SK-N-SH (cell line): ENCODE measurements at regions not wholly inside any gene's neighbourhood (a gene's known extent, or its start where the extent isn't known, plus 50 kb on each side); places are given as distances from the start of the nearest gene placed in this dataset.

ENCODE experiments used
- CTCF ChIA-PET: fragments of 300-600, 350-600 bp; formaldehyde crosslinking; extraction: SDS; loops from one replicate; lab custom pipeline; 2021; lab: Yijun Ruan, JAX
- POLR2A ChIA-PET: fragments of 350-600 bp; sonication (Branson Sonifier 250); formaldehyde crosslinking; extraction: SDS; loops from one replicate; lab custom pipeline; 2020; ENCODE audit warnings: antibody characterized with exemption, inconsistent platforms; lab: Yijun Ruan, JAX
- DNase-seq: peaks from one replicate; pipeline ENCODE4 v3.0.0; 2012
- H2AFZ ChIP-seq: fragments of 200-600 bp; sonication (generic); 2 replicates; pipeline ENCODE4 v1.8.1; 2016; ENCODE audit warnings: antibody characterized with exemption, mild to moderate bottlenecking, low read depth
- H3F3A ChIP-seq: fragments of 200-600 bp; sonication (generic); replicated peaks from 2 replicates; pipeline ENCODE3; 2016; ENCODE audit warnings: antibody characterized with exemption, mild to moderate bottlenecking; ENCODE audit not compliant: insufficient read depth
- H3K27ac ChIP-seq, 2 experiments: fragments of 200-500 bp in 1 of 2; fragments of 200-600 bp in 1 of 2; sonication (Bioruptor generic) in 1 of 2; sonication (generic), shearing (Covaris generic) in 1 of 2; 2 replicates each; pipeline versions ENCODE4 v1.5.1 to v1.6.1; 2014 to 2016; ENCODE audit warnings: low read depth in 2 of 2, inconsistent platforms in 1 of 2, low read length in 1 of 2, mild to moderate bottlenecking in 1 of 2, mixed read lengths in 1 of 2
- H3K27me3 ChIP-seq: fragments of 200-600 bp; sonication (generic), shearing (Covaris generic); 2 replicates; pipeline ENCODE4 v1.6.1; 2016; ENCODE audit warnings: mixed run types; ENCODE audit not compliant: insufficient read depth
- H3K36me3 ChIP-seq, 2 experiments: fragments of 200-500 bp in 1 of 2; fragments of 200-600 bp in 1 of 2; sonication (Bioruptor generic) in 1 of 2; sonication (generic) in 1 of 2; replicated peaks in 1 of 2; 2 replicates each; pipeline versions ENCODE3 to v1.5.1; 2014 to 2016; ENCODE audit warnings: low read length in 1 of 2, mild to moderate bottlenecking in 1 of 2; ENCODE audit not compliant: insufficient read depth in 2 of 2, control insufficient read depth in 1 of 2
- H3K4me1 ChIP-seq, 2 experiments: fragments of 200-500 bp in 1 of 2; fragments of 200-600 bp in 1 of 2; sonication (Bioruptor generic) in 1 of 2; sonication (generic), shearing (Covaris generic) in 1 of 2; 2 replicates each; pipeline versions ENCODE4 v1.5.1 to v1.6.1; 2014 to 2016; ENCODE audit warnings: low read depth in 1 of 2, low read length in 1 of 2, mixed run types in 1 of 2; ENCODE audit not compliant: insufficient read depth in 2 of 2, control insufficient read depth in 1 of 2
- H3K4me2 ChIP-seq: fragments of 200-600 bp; sonication (generic), shearing (Covaris generic); 2 replicates; pipeline ENCODE4 v1.6.1; 2017; ENCODE audit warnings: mixed run types
- H3K4me3 ChIP-seq, 2 experiments: fragments of 200-500 bp in 1 of 2; fragments of 200-600 bp in 1 of 2; sonication (Bioruptor generic) in 1 of 2; sonication (generic), shearing (Covaris generic) in 1 of 2; 2 replicates each; pipeline versions ENCODE4 v1.5.1 to v1.8.1; 2014 to 2016; ENCODE audit warnings: low read depth in 2 of 2, inconsistent platforms in 1 of 2, low read length in 1 of 2, mild to moderate bottlenecking in 1 of 2, mixed read lengths in 1 of 2, moderate library complexity in 1 of 2
- H3K79me2 ChIP-seq: fragments of 200-600 bp; sonication (generic); 2 replicates; pipeline ENCODE4 v1.8.1; 2017; ENCODE audit warnings: mild to moderate bottlenecking; ENCODE audit not compliant: insufficient read depth
- H3K9ac ChIP-seq: fragments of 200-600 bp; sonication (generic); 2 replicates; pipeline ENCODE4 v1.6.1; 2017; ENCODE audit warnings: mixed run types
- H3K9me2 ChIP-seq: fragments of 200-600 bp; sonication (generic); 2 replicates; pipeline ENCODE4 v1.6.1; 2017; ENCODE audit warnings: mixed run types
- H3K9me3 ChIP-seq: fragments of 200-600 bp; sonication (generic); 2 replicates; pipeline ENCODE4 v1.6.1; 2017; ENCODE audit warnings: mixed run types, mild to moderate bottlenecking, moderate library complexity
- H4K20me1 ChIP-seq: fragments of 200-600 bp; sonication (generic); 2 replicates; pipeline ENCODE4 v1.6.1; 2017; ENCODE audit warnings: mild to moderate bottlenecking, mixed run types; ENCODE audit not compliant: insufficient read depth
- CTCF ChIP-seq: fragments of 200-600 bp; sonication (generic); IDR thresholded peaks from 2 replicates; pipeline ENCODE4 v1.6.1; 2017; ENCODE audit warnings: antibody characterized with exemption, mild to moderate bottlenecking, moderate library complexity
- ELF1 ChIP-seq: IDR thresholded peaks from 2 replicates; pipeline ENCODE4 v1.4.0; 2012
- EZH2phosphoT487 ChIP-seq: fragments of 200-600 bp; sonication (generic); IDR thresholded peaks from 2 replicates; pipeline ENCODE4 v1.6.1; 2017; ENCODE audit warnings: low read depth, mixed run types, mild to moderate bottlenecking, antibody characterized with exemption, moderate library complexity, borderline replicate concordance
- GABPA ChIP-seq: IDR thresholded peaks from 2 replicates; pipeline ENCODE4 v1.4.0; 2012; ENCODE audit warnings: low read depth, mild to moderate bottlenecking
- GATA2 ChIP-seq: sonication (generic); formaldehyde crosslinking; IDR thresholded peaks from 2 replicates; pipeline ENCODE4 v1.5.0; 2020; ENCODE audit warnings: mild to moderate bottlenecking, missing genetic modification reagents
- JUND ChIP-seq: IDR thresholded peaks from 2 replicates; pipeline ENCODE4 v1.4.0; 2012
- MEF2A ChIP-seq: IDR thresholded peaks from 2 replicates; pipeline ENCODE4 v1.4.0; 2012; ENCODE audit warnings: low read depth, borderline replicate concordance
- MXI1 ChIP-seq: IDR thresholded peaks from 2 replicates; pipeline ENCODE4 v1.6.1; 2012; ENCODE audit warnings: mild to moderate bottlenecking, low read depth, low read length, improper control_type of control experiment
- NFIC ChIP-seq: IDR thresholded peaks from 2 replicates; pipeline ENCODE4 v1.4.0; 2012; ENCODE audit warnings: borderline replicate concordance
- PBX3 ChIP-seq: IDR thresholded peaks from 2 replicates; pipeline ENCODE4; 2012
- POLR2AphosphoS5 ChIP-seq: IDR thresholded peaks from 2 replicates; pipeline ENCODE4 v1.6.1; 2012; ENCODE audit warnings: low read depth, low read length
- RXRA ChIP-seq: IDR thresholded peaks from 2 replicates; pipeline ENCODE4 v1.4.0; 2012; ENCODE audit warnings: low read depth, mild to moderate bottlenecking, borderline replicate concordance
- SIN3A ChIP-seq: IDR thresholded peaks from 2 replicates; pipeline ENCODE4 v1.6.1; 2012; ENCODE audit warnings: low read depth, mild to moderate bottlenecking, low read length, moderate library complexity, borderline replicate concordance
- SMC3 ChIP-seq: IDR thresholded peaks from 2 replicates; pipeline ENCODE4 v1.6.1; 2012; ENCODE audit warnings: low read depth, low read length, improper control_type of control experiment
- TCF12 ChIP-seq: IDR thresholded peaks from 2 replicates; pipeline ENCODE4 v1.4.0; 2012
- TEAD4 ChIP-seq: IDR thresholded peaks from 2 replicates; pipeline ENCODE4 v1.4.0; 2012; ENCODE audit warnings: mild to moderate bottlenecking, borderline replicate concordance; ENCODE audit not compliant: insufficient read depth
- USF2 ChIP-seq: fragments of 150-350 bp; IDR thresholded peaks from 2 replicates; pipeline ENCODE4 v1.6.1; 2017; ENCODE audit warnings: antibody characterized with exemption, low read length, low read depth, borderline replicate concordance
- YY1 ChIP-seq: IDR thresholded peaks from 2 replicates; pipeline ENCODE4 v1.4.0; 2012; ENCODE audit warnings: low read depth, mild to moderate bottlenecking
- ZBTB33 ChIP-seq: IDR thresholded peaks from 2 replicates; pipeline ENCODE4 v1.4.0; 2012; ENCODE audit warnings: low read depth, borderline replicate concordance
- WGBS: methylation state at CpG from one replicate; pipeline ENCODE4 v1.1.6; 2017; ENCODE audit warnings: low lambda C conversion rate; 5-methylcytosine and 5-hydroxymethylcytosine counted together

GRCh38 chr4:171542640-171543039 lies 270.6 kb upstream of the GALNTL6 start (continued):
- TF ChIP-seq CTCF (no peak), ELF1 (no peak)
- TF ChIP-seq, all 33 proteins: peak for 0

- Histone ChIP-seq H3K9ac (no peak overlapping the region), H3K36me3 (no peaks in the 10 kb centered on the region), H2AFZ (no peak overlapping the region), H3K79me2 (no peaks in the 10 kb centered on the region), H3K4me2 (no peak overlapping the region), H3K27me3 (no peaks in the 10 kb centered on the region), H3K4me1 (no peaks in the 10 kb centered on the region), H3K9me2 (no peaks in the 10 kb centered on the region), H3K27ac (no peak overlapping the region), H3F3A (no peaks in the 10 kb centered on the region), H3K4me3 (no peak overlapping the region), H3K9me3 (no peaks in the 10 kb centered on the region), H4K20me1 (no peaks in the 10 kb centered on the region)
- CTCF ChIA-PET, result no interaction called here
- POLR2A ChIA-PET, result no interaction called here
- WGBS, result 28% methylated on average over 1 of the region's 1 CpG
- no peak for TF ChIP-seq NFIC
- TF ChIP-seq CTCF, result no peak
- TF ChIP-seq POLR2AphosphoS5, result no peak
- TF ChIP-seq TCF12, result no peak
- TF ChIP-seq SIN3A, result no peak
- no peak for TF ChIP-seq MXI1
- no peak for TF ChIP-seq JUND
- DNase-seq, result no peak
Observed at GRCh38 chr4:171538601-171539100, 274.6 kb upstream of the GALNTL6 start.

- H3K27me3 ChIP-seq, result no peaks in the 10 kb centered on the region
- ChIA-PET CTCF (interaction anchor here (0.7 kb wide), 1 partner anchor 241 kb away, joined by 3 read pairs; no protein-coding TSS in a partner anchor), POLR2A (no interaction called here)
- no peaks in the 10 kb centered on the region for H4K20me1 ChIP-seq
- H3K27ac ChIP-seq, result no peak overlapping the region
- H3F3A ChIP-seq, result no peaks in the 10 kb centered on the region
- no peak overlapping the region for H3K4me2 ChIP-seq
- no peaks in the 10 kb centered on the region for H3K79me2 ChIP-seq
- DNase-seq, result no peak
- no peaks in the 10 kb centered on the region for H3K36me3 ChIP-seq
- no peaks in the 10 kb centered on the region for H3K9me3 ChIP-seq
- no peaks in the 10 kb centered on the region for H3K9me2 ChIP-seq
- H2AFZ ChIP-seq, result no peak overlapping the region
- H3K4me3 ChIP-seq, result no peak overlapping the region
- WGBS, result 4% methylated on average over 1 of the region's 1 CpG
- no peaks in the 10 kb centered on the region for H3K4me1 ChIP-seq
- H3K9ac ChIP-seq, result no peak overlapping the region
- TF ChIP-seq YY1 (no peak), GATA2 (CRISPR knock-in tag) (no peak), ZBTB33 (no peak), PBX3 (no peak), TEAD4 (no peak), RXRA (no peak), MEF2A (no peak), EZH2phosphoT487 (no peak), NFIC (no peak), USF2 (no peak), SMC3 (no peak), POLR2AphosphoS5 (no peak), TCF12 (no peak), GABPA (no peak)
Observed at GRCh38 chr4:171534391-171534790, 278.8 kb upstream of the GALNTL6 start.
